H1 (cell line): ENCODE measurements at regions not wholly inside any gene's neighbourhood (a gene's known extent, or its start where the extent isn't known, plus 50 kb on each side); places are given as distances from the start of the nearest gene placed in this dataset.

Source experiments
- CTCF ChIA-PET: fragments of 300-600 bp; sonication (Branson Sonifier 250); formaldehyde crosslinking; loops from one replicate; lab custom pipeline; 2021; ENCODE audit not compliant: partially characterized antibody; lab: Charles Lee
- POLR2A ChIA-PET: fragments of 300-600 bp; sonication (Branson Sonifier 250); formaldehyde crosslinking; loops from one replicate; lab custom pipeline; 2021; ENCODE audit warnings: inconsistent platforms; ENCODE audit not compliant: partially characterized antibody; lab: Charles Lee
- DNase-seq, 2 experiments: peaks; one replicate each; pipeline versions ENCODE4 v3.0.0 to v3.0.0-alpha.2; 2010 to 2022; ENCODE audit warnings: low spot score in 2 of 2, low read depth in 1 of 2, mixed read lengths in 1 of 2
- FAIRE-seq: peaks from 2 replicates; lab custom pipeline; 2011; peaks lifted over from hg19 to GRCh38; lab: Jason Lieb, UNC
- H2AFZ ChIP-seq: 2 replicates; pipeline ENCODE4 v1.8.1; 2012; ENCODE audit warnings: low read length, inconsistent platforms
- H2AK5ac ChIP-seq: 2 replicates; pipeline ENCODE4 v1.6.1; 2013; ENCODE audit warnings: low read depth, low read length
- H2BK120ac ChIP-seq: replicated peaks from 2 replicates; pipeline ENCODE3; 2013; ENCODE audit warnings: low read depth, low read length, inconsistent platforms
- H2BK12ac ChIP-seq: 2 replicates; pipeline ENCODE4 v1.6.1; 2013; ENCODE audit warnings: low read depth, low read length
- H2BK15ac ChIP-seq: 2 replicates; pipeline ENCODE4 v1.6.1; 2013; ENCODE audit warnings: low read length
- H2BK20ac ChIP-seq: 2 replicates; pipeline ENCODE4 v1.6.1; 2013; ENCODE audit warnings: low read length
- H2BK5ac ChIP-seq: 2 replicates; pipeline ENCODE4 v1.6.1; 2013; ENCODE audit warnings: low read depth, low read length
- H3K14ac ChIP-seq: 2 replicates; pipeline ENCODE4 v1.6.1; 2013; ENCODE audit warnings: inconsistent platforms; ENCODE audit not compliant: insufficient read length
- H3K18ac ChIP-seq: 2 replicates; pipeline ENCODE4 v1.6.1; 2013; ENCODE audit warnings: low read length; ENCODE audit errors: extremely low read depth
- H3K23ac ChIP-seq: 2 replicates; pipeline ENCODE4 v1.6.1; 2013; ENCODE audit warnings: inconsistent platforms; ENCODE audit not compliant: insufficient read length
- H3K23me2 ChIP-seq: 2 replicates; pipeline ENCODE4 v1.6.1; 2013; ENCODE audit warnings: low read depth, low read length
- H3K27ac ChIP-seq: 2 replicates; pipeline ENCODE4 v1.6.1; 2011; ENCODE audit warnings: low read depth, low read length, inconsistent platforms
- H3K27me3 ChIP-seq, 4 experiments: replicated peaks in 1 of 4; 1 replicate in 1 of 4; 2 replicates in 3 of 4; pipeline versions ENCODE4 v1.6.1 to v1.8.1; 2011 to 2013; ENCODE audit warnings: low read length in 3 of 4, mild to moderate bottlenecking in 3 of 4, inconsistent platforms in 2 of 4, mixed read lengths in 2 of 4, moderate library complexity in 1 of 4; ENCODE audit not compliant: control insufficient read depth in 3 of 4, insufficient read depth in 3 of 4; ENCODE audit errors: extremely low read depth in 1 of 4
- H3K36me3 ChIP-seq, 4 experiments: 2 replicates each; pipeline versions ENCODE4 v1.6.1 to v1.8.1; 2011 to 2013; ENCODE audit warnings: mild to moderate bottlenecking in 4 of 4, low read length in 3 of 4, moderate library complexity in 2 of 4, control low read depth in 1 of 4, inconsistent platforms in 1 of 4; ENCODE audit not compliant: insufficient read depth in 4 of 4, control insufficient read depth in 2 of 4
- H3K4ac ChIP-seq: replicated peaks from 2 replicates; pipeline ENCODE3; 2013; ENCODE audit warnings: low read length, low read depth, mixed read lengths, inconsistent platforms; ENCODE audit not compliant: insufficient read length
- H3K4me1 ChIP-seq, 4 experiments: replicated peaks in 1 of 4; 1 replicate in 1 of 4; 2 replicates in 3 of 4; pipeline versions ENCODE4 v1.6.1 to v1.8.1; 2011 to 2013; ENCODE audit warnings: low read length in 3 of 4, inconsistent platforms in 2 of 4, mixed read lengths in 1 of 4; ENCODE audit not compliant: insufficient read depth in 4 of 4, control insufficient read depth in 3 of 4
- H3K4me2 ChIP-seq, 2 experiments: 2 replicates each; pipeline versions ENCODE4 v1.6.1 to v1.8.1; 2011 to 2013; ENCODE audit warnings: low read depth in 2 of 2, low read length in 2 of 2, control low read depth in 1 of 2, inconsistent platforms in 1 of 2, mild to moderate bottlenecking in 1 of 2; ENCODE audit not compliant: insufficient read depth in 1 of 2
- H3K4me3 ChIP-seq, 4 experiments: fragments of 200-600, 300-600 bp in 1 of 4; sonication (generic), shearing (Covaris generic), sonication (Bioruptor Twin) in 1 of 4; 2 replicates each; pipeline versions ENCODE4 v1.5.1 to v1.8.1; 2011 to 2016; ENCODE audit warnings: low read length in 4 of 4, low read depth in 3 of 4, control low read depth in 2 of 4, inconsistent platforms in 2 of 4, mild to moderate bottlenecking in 2 of 4, mixed read lengths in 1 of 4, moderate library complexity in 1 of 4; ENCODE audit not compliant: insufficient read depth in 2 of 4; ENCODE audit errors: extremely low read depth in 1 of 4
- H3K56ac ChIP-seq: replicated peaks from 2 replicates; pipeline ENCODE3; 2013; ENCODE audit warnings: low read depth, mild to moderate bottlenecking, mixed read lengths, low read length, inconsistent platforms; ENCODE audit not compliant: insufficient read length
- H3K79me1 ChIP-seq: 2 replicates; pipeline ENCODE4 v1.6.1; 2013; ENCODE audit warnings: low read depth, low read length, control low read depth
- H3K79me2 ChIP-seq, 2 experiments: 2 replicates each; pipeline versions ENCODE4 v1.6.1 to v1.8.1; 2012 to 2013; ENCODE audit warnings: low read length in 2 of 2, mild to moderate bottlenecking in 2 of 2, inconsistent platforms in 1 of 2; ENCODE audit not compliant: insufficient read depth in 2 of 2, control insufficient read depth in 1 of 2
- H3K9ac ChIP-seq, 4 experiments: replicated peaks in 1 of 4; 1 replicate in 1 of 4; 2 replicates in 3 of 4; pipeline versions ENCODE4 v1.6.1 to v1.8.1; 2011 to 2013; ENCODE audit warnings: low read depth in 3 of 4, low read length in 3 of 4, control low read depth in 2 of 4, mild to moderate bottlenecking in 2 of 4, moderate library complexity in 2 of 4, inconsistent platforms in 1 of 4; ENCODE audit errors: extremely low read depth in 1 of 4
- H3K9me3 ChIP-seq, 2 experiments: 2 replicates each; pipeline versions ENCODE4 v1.6.1 to v1.8.1; 2012 to 2013; ENCODE audit warnings: mild to moderate bottlenecking in 2 of 2, moderate library complexity in 2 of 2, control low read depth in 1 of 2, inconsistent platforms in 1 of 2, low read depth in 1 of 2, low read length in 1 of 2, mixed read lengths in 1 of 2; ENCODE audit not compliant: insufficient read depth in 2 of 2
- H4K20me1 ChIP-seq, 2 experiments: replicated peaks in 1 of 2; 2 replicates each; pipeline versions ENCODE3 to v1.8.1; 2011 to 2013; ENCODE audit warnings: inconsistent platforms in 2 of 2, low read length in 2 of 2, mild to moderate bottlenecking in 1 of 2; ENCODE audit not compliant: insufficient read depth in 2 of 2, control insufficient read depth in 1 of 2
- H4K5ac ChIP-seq: 2 replicates; pipeline ENCODE4 v1.6.1; 2013; ENCODE audit warnings: low read length, low read depth, mixed read lengths, inconsistent platforms; ENCODE audit not compliant: insufficient read length
- H4K8ac ChIP-seq: 2 replicates; pipeline ENCODE4 v1.8.0; 2013; ENCODE audit warnings: mild to moderate bottlenecking, moderate library complexity, low read length, inconsistent platforms; ENCODE audit not compliant: insufficient read depth; ENCODE audit errors: extremely low read depth
- H4K91ac ChIP-seq: replicated peaks from 2 replicates; pipeline ENCODE3; 2013; ENCODE audit warnings: low read length, mixed read lengths, inconsistent platforms; ENCODE audit not compliant: insufficient read length
- ASH2L ChIP-seq: fragments of 200-600, 300-600 bp; sonication (generic); IDR thresholded peaks from one replicate; pipeline ENCODE4 v1.7.1; 2017; ENCODE audit warnings: low read length
- BRCA1 ChIP-seq: IDR thresholded peaks from 2 replicates; pipeline ENCODE4 v1.6.1; 2012; ENCODE audit warnings: low read depth, low read length, improper control_type of control experiment
- CBX5 ChIP-seq: fragments of 300-800, 300-1000 bp; sonication (generic); IDR thresholded peaks from 2 replicates; pipeline ENCODE4 v1.7.1; 2016; ENCODE audit warnings: antibody characterized with exemption, low read length, low read depth
- EZH2 ChIP-seq: fragments of 200-600 bp; sonication (generic); IDR thresholded peaks from 2 replicates; pipeline ENCODE4 v1.7.1; 2012; ENCODE audit warnings: low read depth, mild to moderate bottlenecking, moderate library complexity, low read length, inconsistent platforms; ENCODE audit not compliant: severe bottlenecking
- GABPA ChIP-seq: IDR thresholded peaks from 2 replicates; pipeline ENCODE4 v1.6.1; 2011; ENCODE audit warnings: mild to moderate bottlenecking, low read length, moderate library complexity, borderline replicate concordance; ENCODE audit not compliant: insufficient read depth
- JUN ChIP-seq: IDR thresholded peaks from 2 replicates; pipeline ENCODE4 v1.6.1; 2011; ENCODE audit warnings: low read depth, mild to moderate bottlenecking, improper control_type of control experiment, low read length
- KDM5A ChIP-seq: fragments of 200-600 bp; IDR thresholded peaks from 2 replicates; pipeline ENCODE4 v1.7.1; 2012; ENCODE audit warnings: mild to moderate bottlenecking, low read length, inconsistent platforms, mixed read lengths
- POU5F1 ChIP-seq: IDR thresholded peaks from 2 replicates; pipeline ENCODE4 v1.6.1; 2011; ENCODE audit warnings: low read depth, mild to moderate bottlenecking, low read length, moderate library complexity
- RAD21 ChIP-seq, 2 experiments: IDR thresholded peaks in 1 of 2; conservative IDR thresholded peaks in 1 of 2; 2 replicates each; pipeline ENCODE4 v1.6.1; 2011; ENCODE audit warnings: low read depth in 2 of 2, low read length in 2 of 2, improper control_type of control experiment in 1 of 2, inconsistent platforms in 1 of 2, mild to moderate bottlenecking in 1 of 2, moderate library complexity in 1 of 2
- WGBS, 2 experiments: shearing (Covaris generic) in 1 of 2; methylation state at CpG; one replicate each; pipeline versions ENCODE4 v1.1.6 to v1.1.7; 2013 to 2015; ENCODE audit warnings: low lambda C conversion rate in 2 of 2, mixed read lengths in 2 of 2, inconsistent platforms in 1 of 2, low coverage in 1 of 2, missing lambda C conversion rate in 1 of 2; ENCODE audit not compliant: insufficient replicate concordance in 2 of 2, insufficient coverage in 1 of 2, insufficient read length in 1 of 2; ENCODE audit errors: extremely low coverage in 1 of 2, missing lambda C conversion rate in 1 of 2; 5-methylcytosine and 5-hydroxymethylcytosine counted together
- TF ChIP-seq, protein P1 (sequence below), 3 experiments: IDR thresholded peaks; 1 replicate in 2 of 3; 2 replicates in 1 of 3; pipeline versions ENCODE4 v1.5.1 to v1.6.1; 2011; ENCODE audit warnings: low read length in 3 of 3, mild to moderate bottlenecking in 3 of 3, inconsistent platforms in 2 of 3, low read depth in 1 of 3, moderate library complexity in 1 of 3; ENCODE audit not compliant: insufficient read depth in 1 of 3; ENCODE audit errors: control extremely low read depth in 1 of 3
- TF ChIP-seq, protein P2 (sequence below): IDR thresholded peaks from 2 replicates; pipeline ENCODE4 v1.6.1; 2011; ENCODE audit warnings: low read length, improper control_type of control experiment

DNA sequence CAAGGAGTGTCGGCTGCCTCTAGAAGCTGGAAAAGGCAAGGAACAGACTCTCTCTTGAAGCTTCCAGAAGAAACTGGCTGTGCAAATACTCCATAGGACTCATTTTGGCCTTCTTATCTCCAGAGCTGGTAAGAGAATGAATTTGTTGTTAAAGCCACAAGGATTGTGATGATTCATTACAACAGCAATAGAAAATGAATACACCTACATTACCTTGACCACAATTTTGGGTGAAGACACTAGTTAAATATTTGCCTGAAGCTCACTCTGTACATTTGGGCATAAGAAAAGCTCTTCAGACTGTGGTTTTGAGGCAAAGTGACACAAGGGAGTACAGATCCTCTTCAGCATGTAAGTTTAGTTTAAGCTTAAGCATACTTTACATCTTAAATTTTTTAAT is 134.5 kb upstream of the TLL1 start:
- no peaks in the 10 kb centered on the region for H3K36me3 ChIP-seq
- CTCF ChIA-PET, result no interaction called here
- no peaks in the 10 kb centered on the region for H3K23me2 ChIP-seq
- DNase-seq, result no peak
- no peak overlapping the region for H2BK20ac ChIP-seq
- no peak overlapping the region for H2AK5ac ChIP-seq
- H2BK120ac ChIP-seq, result no peak overlapping the region
- no peaks in the 10 kb centered on the region; a peak in 1 of 4 replicates for H3K9me3 ChIP-seq
- WGBS, 2 experiments, result 96% methylated on average over 1 of the region's 1 CpG; no CpG with 5 or more reads in 1 of the 2 experiments
- H3K4ac ChIP-seq, result peak overlapping the region; percentile 54
- H3K4me1 ChIP-seq, result no peaks in the 10 kb centered on the region
- no peak overlapping the region for H3K56ac ChIP-seq
- H3K9ac ChIP-seq, result no peak overlapping the region
- FAIRE-seq, result no peak
- no peaks in the 10 kb centered on the region for H3K79me1 ChIP-seq
- H3K27me3 ChIP-seq, result no peaks in the 10 kb centered on the region
- H4K8ac ChIP-seq, result no peak overlapping the region
- no peak overlapping the region for H3K4me2 ChIP-seq
- no peaks in the 10 kb centered on the region for H4K20me1 ChIP-seq
- H3K4me3 ChIP-seq, result no peak overlapping the region
- H3K79me2 ChIP-seq, result no peaks in the 10 kb centered on the region
- H3K23ac ChIP-seq, result no peak overlapping the region
- no peak overlapping the region for H2BK5ac ChIP-seq
- H3K14ac ChIP-seq, result no peak overlapping the region
- POLR2A ChIA-PET, result no interaction called here
- H2AFZ ChIP-seq, result no peak overlapping the region
- no peak overlapping the region for H3K18ac ChIP-seq
- no peak overlapping the region for H2BK15ac ChIP-seq
- H4K5ac ChIP-seq, result no peak overlapping the region
- H3K27ac ChIP-seq, result no peak overlapping the region
- no peak overlapping the region for H4K91ac ChIP-seq
- no peak overlapping the region for H2BK12ac ChIP-seq
- no peak for TF ChIP-seq GABPA
- TF ChIP-seq JUN, result no peak
- no peak for TF ChIP-seq RAD21 (IDR thresholded peaks at IDR 0.05 in 1 of 2, conservative IDR thresholded peaks at IDR 0.05 in 1 of 2; ENCODE audit: low read depth in 2 of 2, low read length in 2 of 2)
- no peak for TF ChIP-seq EZH2
- no peak for TF ChIP-seq KDM5A
- TF ChIP-seq BRCA1, result no peak
- TF ChIP-seq CBX5, result no peak
- no peak for TF ChIP-seq POU5F1
- TF ChIP-seq ASH2L, result no peak
- TF ChIP-seq, protein P1, sequence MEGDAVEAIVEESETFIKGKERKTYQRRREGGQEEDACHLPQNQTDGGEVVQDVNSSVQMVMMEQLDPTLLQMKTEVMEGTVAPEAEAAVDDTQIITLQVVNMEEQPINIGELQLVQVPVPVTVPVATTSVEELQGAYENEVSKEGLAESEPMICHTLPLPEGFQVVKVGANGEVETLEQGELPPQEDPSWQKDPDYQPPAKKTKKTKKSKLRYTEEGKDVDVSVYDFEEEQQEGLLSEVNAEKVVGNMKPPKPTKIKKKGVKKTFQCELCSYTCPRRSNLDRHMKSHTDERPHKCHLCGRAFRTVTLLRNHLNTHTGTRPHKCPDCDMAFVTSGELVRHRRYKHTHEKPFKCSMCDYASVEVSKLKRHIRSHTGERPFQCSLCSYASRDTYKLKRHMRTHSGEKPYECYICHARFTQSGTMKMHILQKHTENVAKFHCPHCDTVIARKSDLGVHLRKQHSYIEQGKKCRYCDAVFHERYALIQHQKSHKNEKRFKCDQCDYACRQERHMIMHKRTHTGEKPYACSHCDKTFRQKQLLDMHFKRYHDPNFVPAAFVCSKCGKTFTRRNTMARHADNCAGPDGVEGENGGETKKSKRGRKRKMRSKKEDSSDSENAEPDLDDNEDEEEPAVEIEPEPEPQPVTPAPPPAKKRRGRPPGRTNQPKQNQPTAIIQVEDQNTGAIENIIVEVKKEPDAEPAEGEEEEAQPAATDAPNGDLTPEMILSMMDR (IDR thresholded peaks at IDR 0.05; ENCODE audit: control extremely low read depth in 1 of 3, insufficient read depth in 1 of 3, low read depth in 1 of 3, low read length in 3 of 3), result no peak
- TF ChIP-seq, protein P2, sequence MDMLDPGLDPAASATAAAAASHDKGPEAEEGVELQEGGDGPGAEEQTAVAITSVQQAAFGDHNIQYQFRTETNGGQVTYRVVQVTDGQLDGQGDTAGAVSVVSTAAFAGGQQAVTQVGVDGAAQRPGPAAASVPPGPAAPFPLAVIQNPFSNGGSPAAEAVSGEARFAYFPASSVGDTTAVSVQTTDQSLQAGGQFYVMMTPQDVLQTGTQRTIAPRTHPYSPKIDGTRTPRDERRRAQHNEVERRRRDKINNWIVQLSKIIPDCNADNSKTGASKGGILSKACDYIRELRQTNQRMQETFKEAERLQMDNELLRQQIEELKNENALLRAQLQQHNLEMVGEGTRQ, result no peak
